H1 (cell line): ENCODE measurements at regions not wholly inside any gene's neighbourhood (a gene's known extent, or its start where the extent isn't known, plus 50 kb on each side); places are given as distances from the start of the nearest gene placed in this dataset.
A peak's percentile ranks its signal among the peaks of the same experiment; 100 is the strongest.

Experiments used
- CEBPB ChIP-seq: IDR thresholded peaks from 2 replicates; pipeline ENCODE4 v1.6.1; 2012; ENCODE audit warnings: low read depth, low read length
- CTCF ChIP-seq, 3 experiments: IDR thresholded peaks; 1 replicate in 2 of 3; 2 replicates in 1 of 3; pipeline versions ENCODE4 v1.5.1 to v1.6.1; 2011; ENCODE audit warnings: low read length in 3 of 3, mild to moderate bottlenecking in 3 of 3, inconsistent platforms in 2 of 3, low read depth in 1 of 3, moderate library complexity in 1 of 3; ENCODE audit not compliant: insufficient read depth in 1 of 3; ENCODE audit errors: control extremely low read depth in 1 of 3
- MAX ChIP-seq: IDR thresholded peaks from 2 replicates; pipeline ENCODE4 v1.6.1; 2012; ENCODE audit warnings: inconsistent platforms
- RBBP5 ChIP-seq: IDR thresholded peaks from 2 replicates; pipeline ENCODE4 v1.7.1; 2012; ENCODE audit warnings: low read depth, mild to moderate bottlenecking, inconsistent platforms, low read length, moderate library complexity, borderline replicate concordance
- RFX5 ChIP-seq: IDR thresholded peaks from 2 replicates; pipeline ENCODE4 v1.6.1; 2011; ENCODE audit warnings: low read depth, low read length, improper control_type of control experiment, borderline replicate concordance
- SIX5 ChIP-seq: IDR thresholded peaks from 2 replicates; pipeline ENCODE4 v1.6.1; 2011; ENCODE audit warnings: mild to moderate bottlenecking, low read depth, low read length
- TBP ChIP-seq: IDR thresholded peaks from 2 replicates; pipeline ENCODE4 v1.6.1; 2011; ENCODE audit warnings: low read depth, low read length, improper control_type of control experiment

- peak; percentile 79 for TF ChIP-seq CEBPB
- no peak for TF ChIP-seq SIX5
- TF ChIP-seq TBP, result no peak
- peak; percentile 45 to 81 (median 69) for TF ChIP-seq CTCF (IDR thresholded peaks at IDR 0.05; ENCODE audit: control extremely low read depth in 1 of 3, insufficient read depth in 1 of 3, low read depth in 1 of 3, low read length in 3 of 3)
- no peak for TF ChIP-seq MAX
- TF ChIP-seq RFX5, result no peak
- TF ChIP-seq RBBP5, result no peak
Measured at GRCh38 chr3:176514297-176514696, 683.0 kb downstream of the TBL1XR1 start.
